HG02973 (cell line): ENCODE measurements at regions not wholly inside any gene's neighbourhood (a gene's known extent, or its start where the extent isn't known, plus 50 kb on each side); places are given as distances from the start of the nearest gene placed in this dataset.

Experiments used
- ATAC-seq: cut with Tn5 transposase; IDR thresholded peaks from one replicate; pipeline ENCODE4 v1.9.1; 2021; ENCODE audit warnings: moderate library complexity; ENCODE audit not compliant: unreplicated experiment

DNA sequence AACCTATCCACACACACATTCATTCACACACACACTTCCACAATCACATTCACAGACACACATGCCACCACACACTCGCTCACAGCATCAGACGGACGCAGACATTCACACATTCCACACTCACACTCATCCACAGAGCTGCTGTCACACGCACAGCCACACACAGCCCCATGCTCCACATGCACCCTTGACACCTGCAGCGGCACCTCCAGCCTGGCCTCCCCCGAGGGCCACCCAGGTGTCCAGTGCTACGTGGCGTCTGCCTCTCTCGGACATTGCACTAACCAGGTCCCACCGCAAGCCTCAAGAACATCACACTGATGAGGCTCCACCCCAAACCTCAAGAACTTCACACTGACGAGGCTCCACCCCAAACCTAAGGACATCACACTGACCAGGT is 155.2 kb downstream of the RBFOX3 start:
- ATAC-seq: no peak

DNA sequence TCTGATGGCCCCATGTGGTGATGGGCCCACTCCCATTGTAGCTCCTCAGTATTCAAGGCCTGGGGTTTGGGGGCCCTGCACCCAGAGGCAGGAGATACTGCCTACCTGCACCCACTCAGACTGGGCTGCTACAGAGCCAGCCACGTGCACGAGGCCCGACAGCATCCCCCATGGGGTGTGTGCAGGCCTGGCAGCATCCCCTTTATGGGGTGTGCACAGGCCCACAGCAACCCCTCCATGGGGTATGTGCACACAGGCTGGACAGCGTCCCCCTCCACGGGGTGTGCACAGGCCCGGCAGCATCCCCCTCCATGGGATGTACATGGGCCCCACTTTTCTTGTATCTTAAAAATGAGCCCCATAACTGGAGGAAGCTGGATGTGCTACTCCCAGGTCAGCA is 156.0 kb downstream of the RBFOX3 start:
- ATAC-seq: no peak

DNA sequence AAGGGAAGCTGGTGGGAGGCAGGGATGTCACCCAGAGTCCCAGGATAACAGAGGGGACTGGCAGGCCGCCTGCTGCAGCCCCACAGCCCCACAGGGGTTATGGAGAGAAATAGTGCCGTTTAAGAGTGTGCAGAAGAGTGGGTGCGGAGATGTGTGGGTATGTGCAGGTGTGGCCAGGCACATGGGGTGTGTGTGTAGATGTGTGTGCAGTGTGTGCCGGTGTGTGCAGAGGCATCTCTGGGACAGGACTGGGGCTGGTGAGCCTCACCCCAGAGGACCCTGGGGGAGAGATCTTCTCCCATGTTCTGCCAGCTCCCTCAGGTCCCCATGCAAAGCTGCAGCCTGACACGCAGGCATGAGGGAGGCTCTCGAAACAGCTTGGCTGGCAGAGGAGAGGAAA is 157.4 kb downstream of the RBFOX3 start:
- no peak for ATAC-seq

DNA sequence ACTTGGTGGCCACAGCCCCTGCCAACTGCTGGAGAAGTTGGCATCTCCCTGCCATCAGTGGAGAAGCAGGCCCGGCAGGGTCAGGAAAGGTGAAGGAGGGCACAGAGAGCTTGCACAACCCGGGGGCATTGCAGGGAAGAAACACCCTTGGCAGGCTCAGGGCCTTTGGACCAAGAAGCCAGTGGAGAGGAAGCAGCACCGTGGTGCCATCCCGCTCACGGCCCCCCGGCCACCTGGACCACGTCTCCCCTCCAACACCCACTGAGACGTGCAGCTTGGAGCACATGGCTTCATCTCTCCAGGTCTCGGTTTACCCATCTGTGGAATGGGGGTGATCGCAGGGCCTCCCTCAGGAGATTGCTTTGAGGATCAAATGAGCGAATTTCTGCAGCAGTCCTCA is 158.1 kb downstream of the RBFOX3 start:
- ATAC-seq: no peak

DNA sequence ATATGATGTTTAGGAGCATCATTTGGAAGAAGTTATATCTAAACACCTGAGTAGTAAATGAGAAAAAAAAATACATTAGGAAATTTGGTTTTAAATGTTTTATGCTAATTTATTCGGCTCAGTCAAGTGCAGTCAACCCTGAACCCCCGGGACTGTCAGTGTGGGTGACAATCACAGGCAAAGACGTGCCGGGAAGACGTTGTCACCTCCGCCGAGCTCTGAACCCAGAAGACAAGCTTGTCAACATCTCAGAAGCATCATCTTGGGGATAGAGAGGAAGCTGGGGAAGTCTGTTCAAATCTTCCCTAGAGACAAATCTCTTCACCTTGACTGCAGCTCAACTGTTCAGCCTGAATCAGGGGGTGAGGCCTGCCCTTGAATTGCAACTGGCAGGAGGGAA is 159.7 kb downstream of the RBFOX3 start:
- no peak for ATAC-seq

DNA sequence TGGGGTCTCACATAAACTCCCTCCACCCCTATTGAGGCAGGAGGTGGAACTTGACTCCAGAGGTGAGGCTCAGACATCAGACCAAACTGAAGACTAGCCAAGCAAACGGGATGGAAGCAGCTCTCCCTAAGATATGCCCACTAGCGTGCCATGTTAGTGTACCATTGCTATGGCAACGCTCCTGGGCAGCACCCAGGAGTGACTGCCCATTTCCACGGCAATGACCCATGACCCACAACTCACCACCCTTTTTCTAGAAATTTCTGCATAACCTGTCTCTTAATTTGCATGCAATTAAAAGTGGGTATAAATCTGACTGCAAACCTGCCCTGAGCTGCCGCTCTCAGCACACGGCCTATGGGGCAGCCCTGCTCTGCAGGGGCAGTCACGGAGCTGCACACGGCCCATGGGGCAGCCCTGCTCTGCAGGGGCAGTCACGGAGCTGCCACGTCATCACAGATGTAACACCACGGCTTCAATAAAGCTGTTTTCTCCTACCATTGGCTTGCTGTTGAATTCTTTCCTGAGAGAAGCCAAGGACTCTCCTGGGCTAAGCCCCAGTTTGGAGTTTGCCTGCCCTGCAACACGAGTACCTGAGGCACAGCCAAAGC is 164.3 kb downstream of the RBFOX3 start:
- no peak for ATAC-seq

DNA sequence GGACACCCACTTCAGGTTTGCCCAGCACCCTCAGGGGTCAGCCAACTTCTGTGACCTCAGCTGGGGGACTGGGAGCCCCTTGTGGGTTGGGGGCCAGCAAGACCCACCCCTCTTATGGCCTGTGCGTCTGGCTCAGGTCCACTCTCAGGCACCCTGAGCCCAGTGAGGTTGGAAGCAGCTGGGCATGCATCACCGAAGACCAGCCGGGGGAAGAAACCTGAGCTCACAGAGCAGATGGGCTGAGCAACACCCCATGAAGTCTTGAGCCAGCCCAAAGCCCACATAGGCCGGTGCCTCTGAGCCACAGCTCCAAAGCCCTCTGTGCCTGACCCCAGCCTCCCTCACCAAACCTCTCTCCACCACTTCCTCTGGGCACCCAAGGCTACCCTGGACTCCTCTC is 166.7 kb downstream of the RBFOX3 start:
- ATAC-seq: no peak

DNA sequence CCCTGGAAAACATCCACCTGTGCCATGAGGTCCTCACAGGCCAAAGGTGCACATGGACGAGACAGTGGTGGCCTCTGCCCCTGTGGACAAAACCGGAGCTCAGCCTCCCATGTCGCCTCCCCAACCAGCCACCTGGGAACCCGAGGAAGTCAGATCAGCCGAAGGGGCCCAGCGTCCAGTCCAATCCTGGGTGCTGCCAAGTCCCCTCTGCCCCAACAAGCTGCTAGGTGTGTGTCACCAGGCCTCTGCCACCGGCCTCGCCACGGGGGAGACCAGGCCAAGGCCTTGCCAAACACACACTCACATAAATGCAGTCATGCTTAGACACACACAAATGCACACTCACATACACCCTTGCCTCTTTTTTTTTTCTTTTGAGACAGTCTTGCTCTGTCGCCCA is 167.8 kb downstream of the RBFOX3 start:
- ATAC-seq: no peak

DNA sequence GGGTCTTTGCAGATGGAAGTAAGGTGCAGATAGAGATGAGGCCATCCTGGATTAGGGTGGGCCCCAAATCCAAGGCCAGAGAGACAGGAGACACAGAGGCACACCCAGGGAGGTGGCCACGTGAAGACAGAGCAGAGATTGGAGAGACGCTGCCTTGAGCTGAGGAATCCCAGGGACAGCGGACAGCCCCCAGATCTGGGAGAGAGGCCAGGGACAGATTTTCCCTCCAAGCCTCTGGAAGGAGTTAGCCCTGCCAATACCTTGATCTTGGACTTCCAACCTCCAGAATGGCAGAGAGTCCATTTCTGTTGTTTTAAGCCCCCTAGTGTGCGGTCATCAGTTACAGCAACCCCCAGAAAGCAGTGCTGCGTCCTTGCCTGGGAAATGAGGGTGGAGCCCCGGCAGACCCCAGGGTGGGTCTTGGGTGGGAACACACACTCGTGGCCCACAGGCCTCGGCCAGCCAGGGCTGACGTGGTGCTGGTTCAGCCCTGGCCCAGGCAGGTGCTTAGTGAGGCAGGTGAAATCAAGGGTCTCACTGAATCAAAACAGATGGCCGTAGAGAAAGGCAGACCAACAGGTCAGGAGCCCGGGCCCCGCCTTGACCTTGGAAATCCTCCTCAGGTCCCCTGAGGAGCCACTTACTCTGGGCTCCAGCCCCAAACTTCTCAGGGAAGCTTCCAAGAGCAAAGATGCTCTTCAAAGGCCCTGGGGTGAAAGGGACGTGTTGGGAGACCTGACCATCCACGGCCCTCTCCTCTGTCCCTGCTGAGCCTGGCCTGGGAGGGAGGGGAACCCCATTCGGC is 169.3 kb downstream of the RBFOX3 start:
- ATAC-seq: no peak

DNA sequence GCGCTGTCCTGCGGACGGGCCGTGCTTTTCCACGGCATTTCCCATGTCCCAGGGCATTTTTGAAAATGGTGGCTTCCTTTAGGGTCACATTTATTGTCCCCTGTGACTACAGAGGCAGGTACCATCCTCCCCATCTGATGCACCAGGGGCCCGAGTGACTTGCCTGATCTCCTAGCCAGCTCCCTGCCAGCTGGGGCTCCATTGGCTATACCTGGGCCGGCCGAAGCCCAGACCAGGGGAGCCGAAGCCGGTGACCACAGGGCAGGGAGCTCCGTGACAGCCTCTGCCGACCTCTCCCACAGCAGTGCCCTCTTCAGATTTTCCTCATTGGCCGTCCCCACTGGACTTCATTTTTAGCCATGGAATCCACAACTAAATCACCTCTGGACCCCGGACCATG is 170.6 kb downstream of the RBFOX3 start:
- ATAC-seq: no peak

DNA sequence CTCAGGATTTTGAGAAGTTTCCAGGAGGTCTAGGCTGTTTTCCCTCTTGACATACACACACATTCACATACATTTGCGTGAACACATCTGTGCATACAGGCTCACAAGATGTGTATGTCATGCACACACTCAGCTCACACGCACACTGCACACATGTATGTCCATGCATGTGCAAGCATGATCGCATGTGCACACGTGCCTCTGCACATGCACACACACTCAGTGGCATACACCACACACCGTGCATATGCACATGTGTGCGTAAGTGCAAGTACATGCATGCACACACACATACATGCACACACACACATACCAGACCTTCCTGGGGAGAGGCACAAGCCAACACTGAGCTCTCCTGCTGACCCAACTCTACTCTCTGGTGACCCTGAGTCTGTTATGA is 171.4 kb downstream of the RBFOX3 start:
- ATAC-seq: no peak

DNA sequence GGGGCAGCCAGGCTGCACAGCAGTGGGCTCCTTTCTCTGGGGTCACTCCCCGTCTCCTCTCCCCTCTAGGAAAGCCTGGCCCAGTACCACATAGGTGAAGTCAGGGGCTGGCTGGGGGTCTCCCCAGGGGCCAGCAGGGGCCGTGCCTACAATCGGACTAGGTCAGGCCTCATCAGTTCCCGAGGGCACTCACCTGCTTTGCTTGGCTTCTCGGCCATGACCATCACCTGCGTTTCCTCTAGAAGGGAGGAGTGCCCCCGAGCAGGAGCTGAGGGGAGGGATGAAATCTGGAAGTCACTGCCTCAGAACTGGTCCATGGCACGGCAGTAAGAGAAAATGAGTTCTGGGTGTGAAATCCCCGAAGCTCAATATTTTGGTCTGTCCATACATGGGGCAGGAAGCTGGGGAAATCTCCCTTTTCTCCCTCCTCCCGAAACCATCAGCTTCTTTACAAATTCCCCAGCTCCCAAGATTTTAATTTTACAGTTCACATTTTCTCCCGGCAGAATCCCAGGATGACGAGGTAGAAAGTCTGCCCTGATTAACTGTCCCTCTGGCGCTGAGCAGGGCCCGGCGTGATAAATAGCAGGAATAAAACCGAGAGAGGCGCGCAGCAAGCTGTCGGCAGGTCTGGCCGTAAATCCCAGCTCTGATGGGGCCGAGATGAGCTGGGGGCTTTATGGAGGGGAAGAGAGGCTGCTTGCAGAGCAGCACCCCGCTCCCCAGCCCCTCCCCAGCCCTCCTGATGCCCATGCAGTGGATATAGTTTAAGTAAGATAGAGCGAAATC is 172.1 kb downstream of the RBFOX3 start:
- ATAC-seq: no peak

DNA sequence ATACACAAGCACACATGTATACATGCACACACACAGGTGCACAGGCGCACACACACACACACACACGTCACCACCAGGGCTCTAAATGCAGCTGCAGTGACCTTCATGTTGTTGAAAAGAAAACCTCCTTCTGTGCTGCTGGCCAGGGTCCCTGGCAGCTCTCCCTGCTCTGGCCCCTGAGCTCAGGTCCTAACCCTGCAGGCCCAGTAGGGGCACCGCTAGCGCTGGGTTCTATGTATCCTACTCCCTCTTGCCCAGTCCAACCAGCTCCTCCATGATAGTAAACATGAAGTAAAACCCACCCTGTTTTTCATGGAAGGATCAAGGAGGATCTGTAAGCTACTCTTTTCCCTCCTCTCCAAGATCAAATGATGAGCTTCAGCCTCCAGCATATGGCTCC is 172.8 kb downstream of the RBFOX3 start:
- ATAC-seq: no peak

DNA sequence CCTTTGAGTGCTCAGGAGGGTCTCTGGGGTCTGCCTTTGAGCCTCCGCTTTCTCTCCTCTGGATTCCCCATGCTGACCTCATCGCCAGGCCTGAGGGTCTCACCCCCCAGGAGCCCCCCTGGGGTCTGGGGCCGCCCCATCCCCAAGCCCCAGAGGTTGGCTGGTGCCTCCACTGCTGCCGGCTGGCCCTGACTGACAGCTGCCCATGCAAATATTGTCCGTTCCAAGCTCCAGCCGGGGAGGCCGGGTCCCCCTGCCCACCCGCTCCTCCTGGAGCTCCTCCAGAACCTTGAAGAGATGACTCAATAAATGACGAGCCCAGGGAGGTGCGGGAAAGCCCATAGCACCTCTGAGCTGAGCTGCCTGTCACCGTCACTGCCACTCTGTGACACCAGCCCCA is 173.8 kb downstream of the RBFOX3 start:
- ATAC-seq: no peak

DNA sequence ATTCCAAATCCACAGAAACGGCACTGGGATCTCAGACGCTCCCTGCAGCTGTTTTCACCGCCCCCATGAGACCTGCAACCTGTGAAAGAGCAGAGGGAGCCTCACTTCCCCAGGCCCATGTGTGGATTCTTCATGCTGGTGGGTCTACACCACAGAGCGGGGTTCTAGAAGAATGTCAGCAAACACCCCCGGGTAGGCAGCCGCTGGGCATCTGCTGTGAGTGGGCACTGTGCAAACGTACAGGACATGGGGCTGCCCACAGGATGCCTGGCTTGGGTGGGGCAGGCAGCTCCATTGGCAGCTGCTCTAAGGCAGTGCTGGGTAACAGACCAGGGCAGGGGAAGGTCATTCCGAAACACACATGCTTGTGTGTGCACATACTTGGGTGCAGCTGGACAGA is 174.9 kb downstream of the RBFOX3 start:
- ATAC-seq: no peak

DNA sequence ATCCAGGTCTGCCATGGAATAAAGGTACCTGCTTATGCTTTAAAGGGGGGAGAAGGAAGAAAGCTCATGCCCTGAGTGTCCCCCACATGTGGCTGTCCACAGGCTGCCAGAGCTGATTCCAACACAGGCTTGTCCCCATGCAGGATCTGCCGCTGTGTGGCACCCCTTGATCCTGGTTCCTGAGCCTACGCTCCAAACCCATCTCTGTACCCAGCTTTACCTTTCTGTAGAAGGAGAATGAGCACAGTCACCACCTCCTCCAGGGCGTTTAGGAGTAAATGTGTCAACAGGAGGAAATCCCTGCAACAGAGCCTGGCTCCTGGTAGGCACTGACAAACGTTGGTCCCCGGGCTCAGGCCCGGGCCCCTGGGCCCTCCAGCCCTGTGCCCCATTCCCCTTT is 175.6 kb downstream of the RBFOX3 start:
- no peak for ATAC-seq

DNA sequence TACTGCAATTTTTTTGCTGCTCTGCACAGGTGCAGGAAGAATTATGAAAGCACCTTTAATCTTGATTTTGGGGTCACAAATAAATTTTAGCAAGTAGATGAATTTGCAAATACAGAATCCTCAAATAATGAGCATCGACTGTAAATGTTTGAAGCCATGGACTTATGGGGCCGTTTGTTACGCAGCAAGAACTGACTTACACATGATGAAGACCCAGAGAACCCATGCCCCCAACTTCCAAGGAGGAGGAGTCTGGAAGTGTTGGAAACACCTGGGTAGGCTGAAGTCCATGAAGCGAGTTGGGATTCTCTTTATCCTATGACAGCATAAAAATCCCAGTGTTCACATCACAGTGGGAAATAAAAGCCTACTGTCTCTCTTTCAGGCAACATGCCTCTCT is 176.6 kb downstream of the RBFOX3 start:
- no peak for ATAC-seq

DNA sequence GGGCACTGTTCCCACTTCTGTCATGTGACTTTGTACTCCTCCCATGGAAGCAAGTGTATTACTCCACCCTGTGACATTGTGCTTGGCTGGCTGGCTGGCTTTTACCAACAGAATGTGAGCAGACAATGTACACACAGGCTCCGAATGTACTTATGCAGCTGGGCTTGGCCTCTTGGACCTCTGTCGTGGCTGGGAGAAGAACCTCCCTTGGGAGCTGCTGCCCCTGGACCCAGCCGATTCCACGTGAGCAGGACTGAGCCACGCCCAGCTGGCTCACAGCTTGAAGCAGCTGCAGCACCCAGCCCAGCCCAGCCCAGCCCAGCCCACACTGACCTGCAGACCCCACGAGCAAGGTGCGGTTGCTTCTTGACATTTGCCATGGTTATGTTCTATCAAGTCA is 177.5 kb downstream of the RBFOX3 start:
- ATAC-seq: no peak

DNA sequence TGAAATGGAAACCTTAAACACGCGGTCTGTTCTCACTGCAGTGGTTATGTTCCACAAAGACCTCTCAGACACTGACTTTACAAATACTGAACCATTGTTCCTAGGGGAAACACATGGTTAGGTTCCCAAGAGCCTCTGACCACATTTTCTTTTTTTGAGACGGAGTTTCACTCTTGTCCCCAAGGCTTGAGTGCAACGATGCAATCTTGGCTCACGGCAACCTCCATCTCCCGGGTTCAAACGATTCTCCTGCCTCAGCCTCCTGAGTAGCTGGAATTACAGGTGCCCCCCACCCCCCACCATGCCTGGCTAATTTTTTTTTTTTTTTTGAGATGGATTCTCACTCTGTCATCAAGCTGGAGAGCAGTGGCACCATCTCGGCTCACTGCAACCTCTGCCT is 179.7 kb downstream of the RBFOX3 start:
- ATAC-seq: no peak

DNA sequence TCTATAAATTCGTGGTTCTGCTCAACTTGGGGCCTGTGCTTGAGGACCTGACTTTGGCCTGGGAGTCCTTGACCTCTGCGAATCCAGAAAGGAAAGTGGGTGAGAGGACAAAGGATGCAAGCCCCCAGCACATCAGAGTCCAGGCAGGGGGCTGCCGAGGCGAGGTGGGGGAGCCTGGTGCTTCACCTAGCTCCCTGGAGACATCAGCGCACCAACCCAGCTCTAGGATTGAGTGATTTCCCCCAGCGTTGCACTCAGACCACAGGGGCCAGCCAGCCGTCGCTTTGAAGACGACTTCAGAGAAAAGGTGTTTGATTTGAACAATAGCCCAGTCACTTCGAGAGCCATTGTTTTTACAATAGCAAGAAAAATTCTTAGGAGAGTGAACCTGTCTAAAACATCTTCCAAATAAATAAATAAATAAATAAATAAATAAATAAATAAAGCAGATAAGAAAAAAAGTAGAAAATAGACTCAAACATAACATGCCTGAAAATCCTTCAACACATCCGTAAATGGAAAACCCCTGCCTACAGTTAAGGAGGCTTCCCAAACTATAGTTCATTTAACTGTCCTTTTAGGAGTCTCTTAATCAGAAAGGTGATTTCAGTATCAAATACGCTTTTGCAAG is 180.9 kb downstream of the RBFOX3 start:
- no peak for ATAC-seq

DNA sequence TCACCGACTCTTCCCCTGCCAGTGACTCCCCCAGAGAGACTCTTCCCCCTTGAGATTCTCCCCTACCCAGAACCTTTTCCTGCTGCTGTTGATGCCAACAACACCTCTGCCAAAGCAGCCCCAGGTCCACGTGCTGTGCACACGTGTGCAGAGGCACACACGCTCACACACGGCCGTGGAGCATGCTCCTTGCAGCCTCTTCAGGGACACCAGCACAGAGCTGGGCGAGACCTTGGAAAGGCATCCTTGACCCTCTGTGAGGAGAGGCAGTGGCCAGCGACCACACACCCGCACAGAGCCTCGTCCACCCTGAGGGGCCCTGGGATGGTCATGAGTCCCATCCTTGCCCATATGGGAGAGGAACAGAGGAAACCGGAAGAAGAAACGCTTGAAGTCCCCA is 181.9 kb downstream of the RBFOX3 start:
- ATAC-seq: no peak
